Stimulated activated CD8-positive, alpha-beta memory T cell treated with anti-CD3 and anti-CD28 coated beads, Interleukin-7, amount 100 ng/mL, for 1 hour (primary cell): ENCODE measurements at regions not wholly inside any gene's neighbourhood (a gene's known extent, or its start where the extent isn't known, plus 50 kb on each side); places are given as distances from the start of the nearest gene placed in this dataset.

ENCODE experiments used
- DNase-seq, 2 donors: peaks; one replicate each; pipeline ENCODE4 v3.0.0-alpha.2; 2020; ENCODE audit warnings: low read depth in 2 of 2

- DNase-seq = no peak
Observed at GRCh38 chr1:5340560-5341130, 651.6 kb downstream of the NPHP4 start.

GRCh38 chr1:5338466-5338865 lies 653.8 kb downstream of the NPHP4 start:
- DNase-seq = no peak

DNA sequence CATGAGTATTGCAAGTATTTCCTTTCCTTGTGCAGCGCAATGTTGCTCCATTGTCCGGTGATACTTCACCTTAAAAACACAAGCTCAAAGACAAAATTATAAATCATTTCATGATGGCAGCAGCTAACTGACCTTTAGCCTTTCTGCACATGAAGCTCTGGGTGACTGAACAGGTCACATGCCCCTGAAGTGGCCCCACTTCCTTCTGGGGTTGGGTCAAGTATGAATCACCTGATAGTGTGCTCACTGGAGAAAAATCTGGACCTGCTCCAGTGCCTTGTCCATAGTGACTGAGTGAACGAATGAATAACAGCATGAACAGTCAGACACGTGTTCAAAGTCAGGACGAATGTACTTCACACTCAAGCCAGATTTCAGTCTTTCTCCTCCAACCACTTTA lies 658.9 kb downstream of the NPHP4 start:
- DNase-seq = no peak

- no peak for DNase-seq
Observed at GRCh38 chr1:5331101-5331500, 661.1 kb downstream of the NPHP4 start.

- DNase-seq = no peak
Observed at GRCh38 chr1:5329068-5329739, 663.0 kb downstream of the NPHP4 start.

GRCh38 chr1:5324883-5325282 lies 667.3 kb downstream of the NPHP4 start:
- DNase-seq = no peak

DNA sequence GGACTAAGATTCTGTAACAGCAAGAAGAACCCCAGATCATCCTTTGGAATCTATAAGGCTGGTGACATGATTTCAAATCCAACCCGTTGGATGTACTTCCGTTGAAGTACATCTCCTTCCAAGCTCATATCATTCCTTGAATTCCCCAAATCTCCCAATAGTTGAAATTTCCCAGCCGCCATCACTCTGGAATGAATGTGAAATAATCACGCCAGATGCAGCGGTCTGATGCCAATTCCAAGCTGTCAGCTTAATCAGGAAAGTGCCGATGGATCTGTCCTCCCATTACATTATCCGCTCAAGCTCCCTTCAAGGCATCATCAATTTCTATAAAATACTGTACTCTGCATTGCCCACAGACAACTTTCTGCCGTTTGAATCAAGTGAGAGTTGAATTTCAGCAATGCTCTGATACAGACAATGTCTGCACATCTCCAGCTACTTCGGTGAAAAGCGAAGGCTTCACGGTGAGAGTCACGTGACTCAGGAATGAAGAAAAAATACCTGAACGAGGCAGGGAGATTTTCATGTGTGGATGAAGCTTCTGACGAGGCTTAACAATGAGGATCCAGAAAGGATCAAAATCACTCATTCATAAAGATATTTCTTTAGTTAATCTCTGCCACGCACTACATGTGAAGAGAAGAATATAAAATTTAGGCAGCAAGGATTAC lies 663.9 kb downstream of the AJAP1 start:
- no peak for DNase-seq

DNA sequence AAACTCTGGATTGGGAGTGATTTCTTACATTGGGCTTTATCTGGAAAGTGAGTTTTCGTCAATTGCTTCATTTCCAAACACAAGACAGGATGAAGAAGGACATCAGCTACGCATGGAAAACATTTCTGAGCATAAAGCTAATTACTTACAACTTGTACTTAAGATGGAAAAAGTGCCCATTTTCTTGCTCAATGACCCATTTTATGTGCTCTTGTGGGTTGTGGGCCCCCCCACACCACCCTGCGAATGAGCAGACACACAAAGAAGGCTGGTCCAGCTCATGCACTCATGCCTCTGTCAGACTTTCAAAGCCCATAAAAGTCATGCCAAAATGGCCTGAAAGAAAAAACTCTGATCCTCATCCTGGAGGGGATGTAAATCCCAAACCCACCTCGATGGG lies 663.0 kb downstream of the AJAP1 start:
- DNase-seq = no peak

- DNase-seq = no peak
Observed at GRCh38 chr1:5312862-5313261, 658.5 kb downstream of the AJAP1 start.

DNA sequence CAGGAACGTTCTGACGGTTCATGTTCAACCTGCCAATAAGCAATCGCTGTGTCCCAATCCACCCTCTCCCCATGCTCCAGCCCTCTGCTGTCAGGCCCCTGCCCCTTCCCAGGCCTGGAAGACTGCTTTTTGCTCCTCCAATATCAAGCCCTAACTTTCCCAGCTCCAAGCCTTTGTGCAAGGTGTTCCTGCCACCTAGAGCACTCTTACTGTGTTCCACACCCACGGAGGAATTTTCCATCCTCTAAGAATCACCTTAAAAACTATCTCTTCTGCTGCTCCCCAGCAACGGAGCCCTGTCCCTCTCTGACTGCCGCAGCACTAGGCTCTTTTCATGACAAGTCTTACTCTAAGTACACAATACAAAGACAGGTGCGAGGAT lies 657.9 kb downstream of the AJAP1 start:
- DNase-seq = no peak

DNA sequence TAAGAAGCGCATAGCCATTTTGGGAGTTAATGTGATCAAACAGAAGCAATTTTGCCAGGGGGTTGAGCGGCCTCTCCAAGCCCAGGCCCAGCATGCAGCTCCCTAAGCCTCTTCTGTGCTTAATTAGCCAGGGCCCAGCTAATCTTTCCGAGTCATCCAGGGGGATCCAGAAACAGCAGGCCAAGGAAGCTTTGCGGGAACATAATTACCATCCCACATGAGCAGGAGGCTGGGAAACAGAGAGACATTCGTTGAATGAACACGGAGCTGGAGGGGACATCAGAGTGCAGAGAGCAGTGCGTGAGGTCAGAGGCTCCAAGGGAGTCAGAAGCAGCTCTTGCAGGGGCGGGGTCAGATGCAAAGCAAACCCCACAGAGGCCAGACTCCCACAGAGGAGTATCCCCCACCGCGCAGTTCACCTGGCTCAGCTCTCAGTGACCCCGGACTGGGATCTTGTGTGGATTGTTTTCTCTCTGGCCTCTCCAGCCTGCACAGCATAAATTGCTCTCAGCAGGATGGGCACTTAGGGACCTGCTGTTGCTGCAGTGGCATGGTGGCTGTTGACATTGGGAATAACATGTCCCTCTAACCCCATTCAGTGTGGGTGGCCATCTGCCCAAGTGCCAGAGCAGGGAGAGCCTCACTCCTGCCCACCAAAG lies 657.4 kb downstream of the AJAP1 start:
- no peak for DNase-seq

GRCh38 chr1:5311147-5311546 lies 656.7 kb downstream of the AJAP1 start:
- DNase-seq = no peak

DNA sequence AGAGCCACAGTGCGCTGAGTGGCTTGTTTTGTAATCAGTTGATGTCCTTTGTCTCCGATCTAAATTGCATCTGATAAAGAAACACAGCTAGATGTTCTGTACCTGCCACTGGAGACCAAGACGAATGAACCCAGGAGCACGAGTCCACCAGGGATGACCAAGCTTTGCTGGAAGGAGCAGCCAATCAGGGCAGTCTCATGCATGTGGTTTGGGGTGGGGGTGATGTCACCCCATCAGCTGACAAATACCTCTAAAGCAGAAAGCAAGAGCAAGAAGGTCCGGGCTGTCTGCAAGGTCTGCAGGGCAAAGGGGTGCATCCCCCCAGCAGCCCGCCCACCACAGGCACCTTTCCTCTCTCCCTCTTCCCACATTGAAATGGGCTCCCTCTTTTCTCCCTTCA lies 653.8 kb downstream of the AJAP1 start:
- no peak for DNase-seq

DNA sequence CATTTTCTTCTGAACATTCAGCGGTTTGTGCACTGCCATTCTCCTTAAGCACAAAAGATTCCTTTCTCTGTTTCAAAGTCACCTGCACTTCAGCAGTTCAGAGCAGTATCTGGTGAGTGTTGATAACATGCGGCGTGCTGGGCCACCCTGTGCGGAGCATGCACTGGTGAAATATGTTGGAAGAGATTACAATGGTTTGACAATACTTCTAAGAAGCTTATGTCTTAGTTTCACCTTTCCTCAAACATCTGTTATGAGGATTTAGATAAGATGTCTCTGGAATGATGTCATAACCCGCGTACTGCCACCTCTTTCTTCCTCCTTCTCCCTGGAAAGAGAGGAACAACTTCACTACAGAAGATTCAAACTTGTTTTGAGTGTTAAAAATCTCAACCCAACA lies 650.3 kb downstream of the AJAP1 start:
- DNase-seq = no peak

DNA sequence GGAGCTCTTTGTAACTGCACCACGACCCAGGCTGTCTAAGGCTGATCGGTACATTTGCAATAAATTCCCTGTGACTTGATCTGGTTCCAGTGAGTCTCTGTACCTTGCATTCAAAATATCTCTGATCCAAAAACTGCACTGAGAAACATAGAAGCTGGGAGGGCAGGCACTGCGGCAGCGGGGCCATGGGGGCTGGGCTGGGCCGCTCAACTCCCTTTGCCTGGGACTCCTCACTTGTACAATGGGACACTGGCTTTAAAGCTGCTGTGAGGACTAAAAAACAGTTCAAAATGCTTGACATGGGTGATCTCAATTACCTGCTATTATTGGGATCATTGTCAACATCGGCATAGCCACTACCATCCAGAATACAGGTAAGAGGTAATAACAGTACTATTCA lies 644.0 kb downstream of the AJAP1 start:
- DNase-seq = no peak

DNA sequence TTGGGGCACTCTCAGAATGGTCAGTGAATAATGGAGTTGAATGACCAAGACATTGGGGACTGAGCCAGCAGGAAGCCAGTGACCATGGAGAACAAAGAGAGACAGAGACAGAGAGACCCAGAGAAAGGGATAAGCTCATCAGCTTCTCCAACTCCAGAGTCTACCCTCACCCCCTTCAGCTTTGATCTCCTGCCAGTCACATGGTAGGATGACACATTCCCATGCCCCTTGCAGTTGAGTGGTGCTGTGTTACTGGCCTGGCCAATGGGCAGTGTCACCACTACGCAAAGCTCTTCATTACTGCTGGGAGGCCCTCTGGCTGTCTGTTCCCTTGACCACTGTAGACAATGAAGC lies 643.5 kb downstream of the AJAP1 start:
- no peak for DNase-seq

DNA sequence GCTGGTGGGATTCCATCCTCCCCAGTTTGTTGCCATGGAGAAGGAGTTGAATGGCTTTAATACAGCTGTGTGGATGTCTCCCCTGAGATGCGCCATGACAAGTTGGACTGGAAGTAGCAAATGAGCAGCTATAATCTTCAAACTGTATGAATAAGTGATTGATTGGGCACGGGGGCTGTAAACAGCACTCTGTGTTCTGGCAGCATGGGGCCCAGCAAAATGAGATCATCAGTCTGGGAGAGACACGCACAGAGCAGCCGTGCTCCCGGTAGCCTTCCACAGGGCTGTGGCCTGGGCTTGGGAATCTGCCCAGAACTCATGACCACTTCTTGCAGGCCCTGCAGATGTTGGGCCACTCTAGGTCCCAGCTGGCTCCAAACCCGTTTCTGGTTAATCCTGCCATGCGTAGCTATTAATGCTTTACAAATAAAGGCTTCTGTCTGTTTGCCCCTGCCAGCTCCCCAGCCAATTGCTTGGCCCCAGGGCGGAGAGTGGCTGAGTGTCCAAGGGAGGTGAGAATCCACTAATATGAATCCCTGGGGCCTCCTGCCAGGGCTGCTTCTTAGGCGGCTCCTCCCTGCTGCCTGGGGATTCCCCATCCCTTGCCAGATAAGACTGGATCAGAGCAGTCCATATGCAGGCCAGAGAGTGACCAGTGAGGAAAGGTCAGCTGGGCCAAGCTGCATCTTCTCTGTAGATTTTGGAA lies 642.9 kb downstream of the AJAP1 start:
- no peak for DNase-seq

- DNase-seq = no peak
Observed at GRCh38 chr1:5296557-5297179, 642.3 kb downstream of the AJAP1 start.

- no peak for DNase-seq
Observed at GRCh38 chr1:5296095-5296494, 641.7 kb downstream of the AJAP1 start.

DNA sequence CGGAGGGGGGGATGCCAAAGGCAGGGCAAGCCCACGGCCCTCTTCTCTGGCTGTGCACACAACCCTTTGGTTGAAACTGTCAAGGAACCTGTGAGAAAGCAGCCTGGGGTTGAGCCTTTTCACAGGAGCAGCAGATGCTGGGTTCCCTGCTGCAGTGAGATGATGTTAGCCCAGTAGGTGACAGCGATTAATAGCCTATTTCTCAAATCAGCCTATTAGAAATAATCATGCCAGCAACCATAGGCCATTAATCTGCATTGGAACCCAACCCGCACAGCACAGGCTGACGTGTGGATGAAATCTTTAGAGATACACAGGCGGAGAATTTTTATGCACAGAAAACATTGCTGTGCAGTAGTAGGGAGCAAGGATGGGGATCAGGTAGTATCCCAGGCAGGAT lies 637.5 kb downstream of the AJAP1 start:
- DNase-seq = no peak

DNA sequence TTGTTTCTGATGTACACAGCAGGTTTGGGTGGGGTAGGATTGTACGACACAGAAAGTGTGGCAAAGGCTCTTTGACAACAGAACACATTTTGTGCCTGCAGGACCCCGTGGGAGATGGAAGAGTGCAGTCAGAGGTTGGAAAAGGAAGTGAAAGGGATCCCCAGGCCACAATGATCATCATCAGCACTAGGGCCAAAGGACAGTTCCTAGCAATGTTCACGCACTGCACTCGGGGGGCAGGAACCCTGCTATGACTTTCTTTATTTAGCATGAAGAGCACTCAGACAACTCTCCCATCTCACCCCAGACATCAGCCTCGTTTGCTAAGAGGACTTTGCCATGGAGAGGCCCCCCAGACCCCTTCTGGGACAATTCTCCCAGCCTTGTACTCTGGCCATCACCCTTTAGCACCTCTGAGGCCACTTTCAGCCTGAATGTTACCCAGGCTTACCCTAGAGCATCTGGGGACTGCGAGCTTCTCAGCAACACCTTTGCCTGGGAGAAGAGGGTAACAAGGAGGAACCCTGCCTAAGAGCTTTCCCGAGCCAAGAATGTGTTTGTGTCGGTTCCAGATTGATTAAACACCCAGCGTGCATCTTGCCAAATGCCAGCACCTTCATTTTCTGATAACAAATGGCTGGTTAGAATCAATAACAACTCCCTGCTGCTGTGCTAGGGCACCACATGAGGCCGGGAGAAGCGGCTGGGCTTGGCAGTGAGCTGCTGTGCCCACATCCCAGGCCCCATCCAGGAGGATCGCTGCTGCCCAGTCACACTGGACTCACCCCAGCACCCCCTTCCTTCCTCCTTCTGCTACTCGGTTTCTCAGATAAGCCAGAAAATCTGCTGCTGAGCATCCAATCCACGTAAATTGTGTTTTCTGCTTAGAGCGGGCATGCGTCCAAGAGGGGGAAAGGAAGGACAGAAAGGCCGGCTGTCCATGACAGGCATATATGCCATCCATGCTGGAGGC lies 633.1 kb downstream of the AJAP1 start:
- DNase-seq = no peak
